ENCODE measurements at regions not wholly inside any gene's neighbourhood (a gene's known extent, or its start where the extent isn't known, plus 50 kb on each side); places are given as distances from the start of the nearest gene placed in this dataset.
A peak's percentile ranks its signal among the peaks of the same experiment; 100 is the strongest.

GRCh38 chr1:87225171-87225570, 103.5 kb upstream of the LMO4 start:
- Histone ChIP-seq H3K27ac (ENCODE audit: low read depth, low read length) (peak overlapping the region; percentile 97), H3K4me1 (ENCODE audit: insufficient read depth, low read length) (peaks cover 35% of the 10 kb centered on the region), H3K36me3 (ENCODE audit: insufficient read depth, low read length) (no peaks in the 10 kb centered on the region), H3K79me2 (ENCODE audit: insufficient read depth, low read length) (no peaks in the 10 kb centered on the region), H3K27me3 (ENCODE audit: insufficient read depth, low read length) (no peaks in the 10 kb centered on the region), H3K9me3 (ENCODE audit: low read depth, low read length) (no peaks in the 10 kb centered on the region), H4K20me1 (ENCODE audit: insufficient read depth, low read length) (no peaks in the 10 kb centered on the region), H2AFZ (ENCODE audit: low read length) (peak overlapping the region; percentile 70), H3K4me3 (ENCODE audit: insufficient read depth, low read length) (no peak overlapping the region), H3K4me2 (ENCODE audit: insufficient read depth, low read length) (peak overlapping the region; percentile 44)
- no peak for DNase-seq (ENCODE audit: insufficient read length, low spot score, missing footprints)
- no peak for TF ChIP-seq CTCF (IDR thresholded peaks at IDR 0.05; ENCODE audit: extremely low read depth, low read depth, low read length)

- no peaks in the 10 kb centered on the region for H4K20me1 ChIP-seq (ENCODE audit: insufficient read depth, low read length)
- H3K36me3 ChIP-seq (ENCODE audit: insufficient read depth, low read length) = no peaks in the 10 kb centered on the region
- H3K27ac ChIP-seq (ENCODE audit: low read depth, low read length) = peak overlapping the region; percentile 97
- peak overlapping the region; percentile 86 for H2AFZ ChIP-seq (ENCODE audit: low read length)
- DNase-seq (ENCODE audit: insufficient read length, low spot score, missing footprints) = peak; percentile 90
- peaks cover 31% of the 10 kb centered on the region for H3K4me1 ChIP-seq (ENCODE audit: insufficient read depth, low read length)
- H3K4me3 ChIP-seq (ENCODE audit: insufficient read depth, low read length) = peak overlapping the region; percentile 29
- no peaks in the 10 kb centered on the region for H3K9me3 ChIP-seq (ENCODE audit: low read depth, low read length)
- no peak for TF ChIP-seq CTCF (IDR thresholded peaks at IDR 0.05; ENCODE audit: extremely low read depth, low read depth, low read length)
- H3K79me2 ChIP-seq (ENCODE audit: insufficient read depth, low read length) = no peaks in the 10 kb centered on the region
- peak overlapping the region; percentile 70 for H3K4me2 ChIP-seq (ENCODE audit: insufficient read depth, low read length)
- no peaks in the 10 kb centered on the region for H3K27me3 ChIP-seq (ENCODE audit: insufficient read depth, low read length)
These were observed 102.3 kb upstream of the LMO4 start for GRCh38 chr1:87226341-87226760.

- Histone ChIP-seq H3K27ac (ENCODE audit: low read depth, low read length) (no peak overlapping the region), H4K20me1 (ENCODE audit: insufficient read depth, low read length) (no peaks in the 10 kb centered on the region), H3K4me2 (ENCODE audit: insufficient read depth, low read length) (no peak overlapping the region), H2AFZ (ENCODE audit: low read length) (no peak overlapping the region), H3K9me3 (ENCODE audit: low read depth, low read length) (no peaks in the 10 kb centered on the region), H3K79me2 (ENCODE audit: insufficient read depth, low read length) (no peaks in the 10 kb centered on the region), H3K27me3 (ENCODE audit: insufficient read depth, low read length) (no peaks in the 10 kb centered on the region), H3K36me3 (ENCODE audit: insufficient read depth, low read length) (no peaks in the 10 kb centered on the region), H3K4me1 (ENCODE audit: insufficient read depth, low read length) (peaks cover 31% of the 10 kb centered on the region), H3K4me3 (ENCODE audit: insufficient read depth, low read length) (no peak overlapping the region)
- no peak for DNase-seq (ENCODE audit: insufficient read length, low spot score, missing footprints)
- no peak for TF ChIP-seq CTCF (IDR thresholded peaks at IDR 0.05; ENCODE audit: extremely low read depth, low read depth, low read length)
These were observed 101.0 kb upstream of the LMO4 start for GRCh38 chr1:87227651-87228050.

- no peak for TF ChIP-seq CTCF (IDR thresholded peaks at IDR 0.05; ENCODE audit: extremely low read depth, low read depth, low read length)
These were observed 98.2 kb upstream of the LMO4 start for GRCh38 chr1:87230501-87230900.

More at GRCh38 chr1:87230501-87230900, 98.2 kb upstream of the LMO4 start:
- no peaks in the 10 kb centered on the region for H3K79me2 ChIP-seq (ENCODE audit: insufficient read depth, low read length)
- no peaks in the 10 kb centered on the region for H3K9me3 ChIP-seq (ENCODE audit: low read depth, low read length)
- H3K27ac ChIP-seq (ENCODE audit: low read depth, low read length) = no peak overlapping the region
- H2AFZ ChIP-seq (ENCODE audit: low read length) = no peak overlapping the region
- H3K4me3 ChIP-seq (ENCODE audit: insufficient read depth, low read length) = no peak overlapping the region
- H4K20me1 ChIP-seq (ENCODE audit: insufficient read depth, low read length) = no peaks in the 10 kb centered on the region
- no peaks in the 10 kb centered on the region for H3K27me3 ChIP-seq (ENCODE audit: insufficient read depth, low read length)
- H3K4me2 ChIP-seq (ENCODE audit: insufficient read depth, low read length) = no peak overlapping the region
- DNase-seq (ENCODE audit: insufficient read length, low spot score, missing footprints) = no peak
- H3K4me1 ChIP-seq (ENCODE audit: insufficient read depth, low read length) = peaks cover 14% of the 10 kb centered on the region
- no peaks in the 10 kb centered on the region for H3K36me3 ChIP-seq (ENCODE audit: insufficient read depth, low read length)
